ENCODE measurements at regions not wholly inside any gene's neighbourhood (a gene's known extent, or its start where the extent isn't known, plus 50 kb on each side); places are given as distances from the start of the nearest gene placed in this dataset.

DNA sequence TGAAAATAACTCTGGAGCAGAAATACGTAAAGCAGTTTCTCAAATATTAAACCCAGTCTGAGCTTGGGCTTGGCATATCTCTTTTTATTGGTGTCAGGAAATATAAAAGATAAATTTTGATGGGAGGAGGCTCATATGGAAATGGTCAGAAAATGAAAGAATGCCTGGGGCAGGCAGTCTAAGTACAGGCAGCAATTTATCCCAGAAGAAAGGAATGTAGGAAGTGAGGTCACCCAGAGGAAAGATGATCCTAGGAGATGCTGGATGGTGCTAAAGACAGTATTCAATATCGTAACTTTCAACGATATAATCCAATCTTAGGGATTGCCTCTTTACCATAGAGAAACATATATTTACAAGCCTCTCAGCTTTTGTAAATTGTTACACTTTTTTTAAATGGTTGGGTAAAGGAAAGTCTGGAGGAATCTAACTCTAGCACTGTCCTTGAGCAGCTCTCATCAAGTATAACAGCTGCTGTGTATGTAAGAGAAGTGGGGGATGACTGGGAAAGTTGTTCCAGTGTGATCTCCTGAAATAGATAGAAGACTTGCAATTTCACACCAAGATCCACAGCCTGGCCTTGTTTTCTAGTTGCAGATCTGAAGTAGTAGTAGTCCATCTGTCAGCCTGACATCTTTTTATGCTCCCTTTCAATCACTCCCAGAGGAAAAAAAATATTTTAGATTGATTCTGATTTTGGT lies 256.9 kb upstream of the SASH1 start:
- ChIA-PET CTCF (no interaction called here), POLR2A (no interaction called here)
- DNase-seq (ENCODE audit: extremely low spot score), result no peak
- TF ChIP-seq, protein P1, sequence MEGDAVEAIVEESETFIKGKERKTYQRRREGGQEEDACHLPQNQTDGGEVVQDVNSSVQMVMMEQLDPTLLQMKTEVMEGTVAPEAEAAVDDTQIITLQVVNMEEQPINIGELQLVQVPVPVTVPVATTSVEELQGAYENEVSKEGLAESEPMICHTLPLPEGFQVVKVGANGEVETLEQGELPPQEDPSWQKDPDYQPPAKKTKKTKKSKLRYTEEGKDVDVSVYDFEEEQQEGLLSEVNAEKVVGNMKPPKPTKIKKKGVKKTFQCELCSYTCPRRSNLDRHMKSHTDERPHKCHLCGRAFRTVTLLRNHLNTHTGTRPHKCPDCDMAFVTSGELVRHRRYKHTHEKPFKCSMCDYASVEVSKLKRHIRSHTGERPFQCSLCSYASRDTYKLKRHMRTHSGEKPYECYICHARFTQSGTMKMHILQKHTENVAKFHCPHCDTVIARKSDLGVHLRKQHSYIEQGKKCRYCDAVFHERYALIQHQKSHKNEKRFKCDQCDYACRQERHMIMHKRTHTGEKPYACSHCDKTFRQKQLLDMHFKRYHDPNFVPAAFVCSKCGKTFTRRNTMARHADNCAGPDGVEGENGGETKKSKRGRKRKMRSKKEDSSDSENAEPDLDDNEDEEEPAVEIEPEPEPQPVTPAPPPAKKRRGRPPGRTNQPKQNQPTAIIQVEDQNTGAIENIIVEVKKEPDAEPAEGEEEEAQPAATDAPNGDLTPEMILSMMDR (IDR thresholded peaks at IDR 0.05; ENCODE audit: control extremely low read depth, extremely low read depth, low read depth, missing control alignments), result no peak

- ChIA-PET POLR2A (no interaction called here), CTCF (interaction anchor here (1.6 kb wide), 1 partner anchor 9 kb away, joined by 5 read pairs; no protein-coding TSS in a partner anchor)
- no peak for DNase-seq (ENCODE audit: extremely low spot score)
- TF ChIP-seq, protein P1 (IDR thresholded peaks at IDR 0.05; ENCODE audit: control extremely low read depth, extremely low read depth, low read depth, missing control alignments), result no peak
These were observed 256.3 kb upstream of the SASH1 start for GRCh38 chr6:148086386-148086785.

- ChIA-PET POLR2A (no interaction called here), CTCF (interaction anchor here (1.3 to 1.6 kb wide), 2 partner anchors 9 to 10 kb away, joined by 4 to 5 read pairs; no protein-coding TSS in a partner anchor)
- DNase-seq (ENCODE audit: extremely low spot score), result no peak
- TF ChIP-seq, protein P1 (IDR thresholded peaks at IDR 0.05; ENCODE audit: control extremely low read depth, extremely low read depth, low read depth, missing control alignments), result no peak
These were observed 255.8 kb upstream of the SASH1 start for GRCh38 chr6:148086843-148087242.

GRCh38 chr6:148087659-148088058 lies 255.0 kb upstream of the SASH1 start:
- CTCF ChIA-PET, result interaction anchor here (1.3 to 1.6 kb wide), 2 partner anchors 9 to 10 kb away, joined by 4 to 5 read pairs; no protein-coding TSS in a partner anchor
- no peak for DNase-seq (ENCODE audit: extremely low spot score)
- TF ChIP-seq, protein P1 (IDR thresholded peaks at IDR 0.05; ENCODE audit: control extremely low read depth, extremely low read depth, low read depth, missing control alignments), result no peak
- POLR2A ChIA-PET, result no interaction called here

DNA sequence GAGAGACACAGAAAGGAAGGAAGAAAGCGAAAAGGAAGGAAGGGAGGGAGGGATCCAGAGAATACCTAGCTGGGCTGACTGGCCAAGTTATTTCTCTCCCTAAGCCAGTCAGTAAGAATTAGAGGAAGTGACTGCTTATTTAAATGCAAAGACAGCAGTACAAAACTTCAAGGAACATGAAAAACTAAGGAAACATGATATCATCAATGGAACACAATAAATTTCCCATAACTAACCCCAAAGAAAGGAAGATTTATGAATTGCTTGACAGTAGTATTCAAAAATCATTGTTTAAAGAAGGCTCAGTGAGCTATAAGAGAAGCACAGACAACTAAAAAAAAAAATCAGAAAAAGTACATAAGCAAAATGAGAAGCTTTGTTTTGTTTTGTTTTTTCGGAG lies 252.3 kb upstream of the SASH1 start:
- TF ChIP-seq, protein P1 (IDR thresholded peaks at IDR 0.05; ENCODE audit: control extremely low read depth, extremely low read depth, low read depth, missing control alignments), result no peak
- DNase-seq (ENCODE audit: extremely low spot score), result no peak
- ChIA-PET CTCF (no interaction called here), POLR2A (no interaction called here)

DNA sequence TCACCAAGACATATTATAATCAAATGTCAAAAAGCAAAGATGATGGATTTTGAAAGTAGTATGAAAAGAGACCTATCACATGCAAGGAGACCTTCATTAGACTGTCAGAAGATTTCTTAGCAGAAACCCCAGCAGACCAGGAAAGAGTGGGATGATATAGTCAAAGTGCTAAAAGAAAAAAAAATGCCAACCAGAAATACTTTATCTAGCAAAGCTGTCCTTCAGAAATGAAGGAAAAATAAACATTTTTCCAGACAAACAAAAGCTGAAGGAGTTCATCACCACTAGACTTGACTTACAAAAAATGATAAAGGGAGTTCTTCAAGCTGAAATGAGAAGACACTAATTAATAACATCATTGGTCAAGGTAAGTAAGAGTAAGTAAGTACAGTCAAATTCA lies 251.2 kb upstream of the SASH1 start:
- TF ChIP-seq, protein P1 (IDR thresholded peaks at IDR 0.05; ENCODE audit: control extremely low read depth, extremely low read depth, low read depth, missing control alignments), result no peak
- ChIA-PET CTCF (interaction anchor here (1.3 to 1.6 kb wide), 3 partner anchors 9 to 85 kb away, joined by 3 to 5 read pairs (median 4); no protein-coding TSS in a partner anchor), POLR2A (no interaction called here)
- no peak for DNase-seq (ENCODE audit: extremely low spot score)

Measured in GM10248 (cell line).